ENCODE measurements at regions not wholly inside any gene's neighbourhood (a gene's known extent, or its start where the extent isn't known, plus 50 kb on each side); places are given as distances from the start of the nearest gene placed in this dataset.
A peak's percentile ranks its signal among the peaks of the same experiment; 100 is the strongest.

GRCh38 chr3:104520228-104520655 is 846.5 kb upstream of the ALCAM start:
- DNase-seq (ENCODE audit: low read depth, low spot score): no peak
- H4K20me1 ChIP-seq (ENCODE audit: control insufficient read depth, extremely low read depth, insufficient read depth, low read length): no peaks in the 10 kb centered on the region
- H3K4me2 ChIP-seq (ENCODE audit: control insufficient read depth, extremely low read depth, insufficient read depth, low read depth, low read length): no peak overlapping the region
- H3K27me3 ChIP-seq (ENCODE audit: control insufficient read depth, extremely low read depth, insufficient read depth, low read length): no peaks in the 10 kb centered on the region
- no peaks in the 10 kb centered on the region for H3K9me1 ChIP-seq (ENCODE audit: control insufficient read depth, extremely low read depth, insufficient read depth, low read length)
- no peak for FAIRE-seq
- H3K9me3 ChIP-seq (ENCODE audit: control insufficient read depth, low read depth, low read length): no peaks in the 10 kb centered on the region
- no peak overlapping the region for H3K27ac ChIP-seq (ENCODE audit: control insufficient read depth, insufficient read depth, low read length)
- H3K79me2 ChIP-seq (ENCODE audit: control insufficient read depth, insufficient read depth, low read length): no peaks in the 10 kb centered on the region
- H3K36me3 ChIP-seq (ENCODE audit: control insufficient read depth in 2 of 2, extremely low read depth in 1 of 2, insufficient read depth in 2 of 2, low read length in 2 of 2): no peaks in the 10 kb centered on the region
- no peak overlapping the region for H3K9ac ChIP-seq (ENCODE audit: control insufficient read depth, extremely low read depth, insufficient read depth, low read length)
- no peaks in the 10 kb centered on the region for H3K4me1 ChIP-seq (ENCODE audit: control insufficient read depth, extremely low read depth, insufficient read depth, low read length)
- H2AFZ ChIP-seq (ENCODE audit: control insufficient read depth, low read length): no peak overlapping the region
- dilution Hi-C loops (cut with MboI; ENCODE audit: extremely low pct_ligation_motif_present, low sequenced_read_pairs): no loop called here
- TF ChIP-seq CTCF (optimal IDR thresholded peaks at IDR 0.05 in 1 of 3, IDR thresholded peaks at IDR 0.05 in 1 of 3, conservative IDR thresholded peaks at IDR 0.05 in 1 of 3; ENCODE audit: extremely low read depth in 1 of 3, insufficient read depth in 2 of 3, low read length in 3 of 3): no peak
- no peak for TF ChIP-seq EZH2 (IDR thresholded peaks at IDR 0.05; ENCODE audit: low read length)
- H3K4me3 ChIP-seq (ENCODE audit: control insufficient read depth in 2 of 3, extremely low read depth in 1 of 3, insufficient read depth in 2 of 3, low read depth in 1 of 3, low read length in 3 of 3): no peak overlapping the region

- no peak overlapping the region for H3K9ac ChIP-seq (ENCODE audit: control insufficient read depth, extremely low read depth, insufficient read depth, low read length)
- H2AFZ ChIP-seq (ENCODE audit: control insufficient read depth, low read length): peak overlapping the region; percentile 70
- no peaks in the 10 kb centered on the region for H3K4me1 ChIP-seq (ENCODE audit: control insufficient read depth, extremely low read depth, insufficient read depth, low read length)
- no peak for TF ChIP-seq EZH2 (IDR thresholded peaks at IDR 0.05; ENCODE audit: low read length)
- no peak for TF ChIP-seq CTCF (optimal IDR thresholded peaks at IDR 0.05 in 1 of 3, IDR thresholded peaks at IDR 0.05 in 1 of 3, conservative IDR thresholded peaks at IDR 0.05 in 1 of 3; ENCODE audit: extremely low read depth in 1 of 3, insufficient read depth in 2 of 3, low read length in 3 of 3)
- H3K4me3 ChIP-seq (ENCODE audit: control insufficient read depth in 2 of 3, extremely low read depth in 1 of 3, insufficient read depth in 2 of 3, low read depth in 1 of 3, low read length in 3 of 3): no peak overlapping the region
- no peaks in the 10 kb centered on the region for H3K9me1 ChIP-seq (ENCODE audit: control insufficient read depth, extremely low read depth, insufficient read depth, low read length)
- H3K27me3 ChIP-seq (ENCODE audit: control insufficient read depth, extremely low read depth, insufficient read depth, low read length): no peaks in the 10 kb centered on the region
- no peaks in the 10 kb centered on the region for H3K79me2 ChIP-seq (ENCODE audit: control insufficient read depth, insufficient read depth, low read length)
- peak overlapping the region; percentile 10 for H3K27ac ChIP-seq (ENCODE audit: control insufficient read depth, insufficient read depth, low read length)
- H3K9me3 ChIP-seq (ENCODE audit: control insufficient read depth, low read depth, low read length): no peaks in the 10 kb centered on the region
- no peak overlapping the region for H3K4me2 ChIP-seq (ENCODE audit: control insufficient read depth, extremely low read depth, insufficient read depth, low read depth, low read length)
- DNase-seq (ENCODE audit: low read depth, low spot score): peak; percentile 9
- no peaks in the 10 kb centered on the region for H3K36me3 ChIP-seq (ENCODE audit: control insufficient read depth in 2 of 2, extremely low read depth in 1 of 2, insufficient read depth in 2 of 2, low read length in 2 of 2)
- no peaks in the 10 kb centered on the region for H4K20me1 ChIP-seq (ENCODE audit: control insufficient read depth, extremely low read depth, insufficient read depth, low read length)
- no peak for FAIRE-seq
- dilution Hi-C loops (cut with MboI; ENCODE audit: extremely low pct_ligation_motif_present, low sequenced_read_pairs): no loop called here
Measured at GRCh38 chr3:104521606-104522336, 844.9 kb upstream of the ALCAM start.
